GM12878 (cell line): ENCODE measurements at regions not wholly inside any gene's neighbourhood (a gene's known extent, or its start where the extent isn't known, plus 50 kb on each side); places are given as distances from the start of the nearest gene placed in this dataset.

ENCODE experiments used
- ATAC-seq: fragments of 200-7000 bp; cut with Tn5 transposase; 3 replicates; pipeline ENCODE4 v1.9.1; 2020; ENCODE audit warnings: mild to moderate bottlenecking, moderate library complexity
- BruUV-seq: library from RNA; stranded (reverse); fragments of 400-500 nt; replicated peaks from 2 replicates; lab custom pipeline; 2021; lab: Mats Ljungman, UMichigan
- CTCF ChIA-PET: fragments of 300-600 bp; sonication (Branson Sonifier 250); formaldehyde crosslinking; extraction: SDS; loops from one replicate; lab custom pipeline; 2021; ENCODE audit warnings: inconsistent platforms; lab: Yijun Ruan, JAX
- POLR2A ChIA-PET: fragments of 350-600 bp; formaldehyde crosslinking; extraction: SDS; loops from one replicate; lab custom pipeline; 2021; ENCODE audit warnings: inconsistent platforms; lab: Charles Lee
- RAD21 ChIA-PET: fragments of 300-600 bp; sonication (Branson Sonifier 250); formaldehyde crosslinking; loops from one replicate; lab custom pipeline; 2023; ENCODE audit warnings: antibody characterized with exemption; ENCODE audit not compliant: unreplicated experiment; lab: Charles Lee
- SMC1A ChIA-PET: fragments of 300-600 bp; sonication (Branson Sonifier 250); formaldehyde crosslinking; loops from one replicate; lab custom pipeline; 2023; ENCODE audit not compliant: unreplicated experiment, uncharacterized antibody; lab: Charles Lee
- DNase-seq: peaks from one replicate; pipeline ENCODE4 v3.0.0-alpha.2; 2011; ENCODE audit warnings: low read depth, low spot score
- FAIRE-seq: peaks from 3 replicates; lab custom pipeline; 2011; peaks lifted over from hg19 to GRCh38; lab: Jason Lieb, UNC
- H2AFZ ChIP-seq: 2 replicates; pipeline ENCODE4 v1.6.0; 2011; ENCODE audit warnings: low read depth, low read length, control low read depth; ENCODE audit not compliant: control insufficient read depth
- H3K27ac ChIP-seq: 2 replicates; pipeline ENCODE4 v1.5.1; 2011; ENCODE audit warnings: control low read depth; ENCODE audit not compliant: control insufficient read depth, insufficient read depth
- H3K27me3 ChIP-seq, 2 experiments: replicated peaks in 1 of 2; 2 replicates each; pipeline versions ENCODE4 v1.6.0 to v1.6.1; 2011; ENCODE audit warnings: low read length in 1 of 2; ENCODE audit not compliant: control insufficient read depth in 2 of 2, insufficient read depth in 2 of 2
- H3K36me3 ChIP-seq, 2 experiments: 2 replicates each; pipeline ENCODE4 v1.5.1; 2011; ENCODE audit warnings: low read length in 1 of 2; ENCODE audit not compliant: control insufficient read depth in 2 of 2, insufficient read depth in 2 of 2
- H3K4me1 ChIP-seq: 2 replicates; pipeline ENCODE4 v1.6.1; 2011; ENCODE audit warnings: mild to moderate bottlenecking, low read length, moderate library complexity, mixed read lengths; ENCODE audit not compliant: control insufficient read depth, insufficient read depth
- H3K4me2 ChIP-seq: 2 replicates; pipeline ENCODE4 v1.6.0; 2011; ENCODE audit warnings: control low read depth; ENCODE audit not compliant: control insufficient read depth, insufficient read depth
- H3K4me3 ChIP-seq: fragments of 200-600 bp; sonication (generic); 2 replicates; pipeline ENCODE4 v1.5.1; 2016
- H3K79me2 ChIP-seq: 2 replicates; pipeline ENCODE4 v1.6.0; 2011; ENCODE audit warnings: low read length; ENCODE audit not compliant: control insufficient read depth, insufficient read depth
- H3K9ac ChIP-seq: 2 replicates; pipeline ENCODE4 v1.8.0; 2011; ENCODE audit warnings: low read length, control low read depth, mixed read lengths; ENCODE audit not compliant: control insufficient read depth, insufficient read depth
- H3K9me3 ChIP-seq: replicated peaks from 3 replicates; pipeline ENCODE4 v1.5.1; 2011; ENCODE audit warnings: mild to moderate bottlenecking, low read length; ENCODE audit not compliant: control insufficient read depth, insufficient read depth
- H4K20me1 ChIP-seq: 2 replicates; pipeline ENCODE4 v1.6.0; 2011; ENCODE audit not compliant: control insufficient read depth, insufficient read depth
- CHD1 ChIP-seq: IDR thresholded peaks from 2 replicates; pipeline ENCODE4 v1.6.1; 2012; ENCODE audit warnings: low read depth, low read length, improper control_type of control experiment
- CHD2 ChIP-seq: IDR thresholded peaks from 2 replicates; pipeline ENCODE4 v1.6.1; 2011; ENCODE audit warnings: low read depth, low read length, improper control_type of control experiment, borderline replicate concordance
- KDM1A ChIP-seq: fragments of 200-600 bp; sonication (generic); IDR thresholded peaks from 2 replicates; pipeline ENCODE4 v1.6.1; 2016; ENCODE audit warnings: borderline replicate concordance
- MEF2B ChIP-seq: fragments of 450-650 bp; IDR thresholded peaks from 2 replicates; pipeline ENCODE4 v1.6.1; 2018; ENCODE audit warnings: mild to moderate bottlenecking, moderate library complexity; ENCODE audit not compliant: partially characterized antibody, poor library complexity, severe bottlenecking
- NR2C2 ChIP-seq: IDR thresholded peaks from 2 replicates; pipeline ENCODE4 v1.6.1; 2011; ENCODE audit warnings: borderline replicate concordance, low read depth; ENCODE audit not compliant: control insufficient read depth, insufficient read length
- RFX5 ChIP-seq: IDR thresholded peaks from 2 replicates; pipeline ENCODE4 v1.6.1; 2011; ENCODE audit warnings: low read depth, low read length, improper control_type of control experiment
- SP1 ChIP-seq: IDR thresholded peaks from one replicate; pipeline ENCODE4 v1.6.1; 2011; ENCODE audit warnings: low read depth, low read length
- STAT1 ChIP-seq: fragments of 450-650 bp; conservative IDR thresholded peaks from 2 replicates; pipeline ENCODE4 v1.6.1; 2014; ENCODE audit warnings: antibody characterized with exemption, mild to moderate bottlenecking
- WRNIP1 ChIP-seq: IDR thresholded peaks from 2 replicates; pipeline ENCODE4 v1.6.1; 2011; ENCODE audit warnings: low read depth, low read length, improper control_type of control experiment, borderline replicate concordance
- ZNF24 ChIP-seq: fragments of 450-650 bp; IDR thresholded peaks from 2 replicates; pipeline ENCODE4 v1.6.1; 2017; ENCODE audit warnings: antibody characterized with exemption, mild to moderate bottlenecking
- WGBS: methylation state at CpG from one replicate; pipeline ENCODE4 v1.1.6; 2016; ENCODE audit warnings: low lambda C conversion rate; ENCODE audit not compliant: insufficient replicate concordance, insufficient coverage; ENCODE audit errors: missing lambda C conversion rate; 5-methylcytosine and 5-hydroxymethylcytosine counted together
- in situ Hi-C: fragments of 300-500 bp; cut with MboI; formaldehyde crosslinking; loops from 9 replicates; pipeline ENCODE4 v1.14.3; 2018; ENCODE audit warnings: mixed read lengths
- intact Hi-C: fragments of 100-400 bp; cut with micrococcal nuclease; formaldehyde crosslinking; loops from one replicate; pipeline ENCODE4 v1.14.2; 2022; ENCODE audit not compliant: unreplicated experiment
- TF ChIP-seq, protein P1 (sequence below): fragments of 450-650 bp; IDR thresholded peaks from 2 replicates; pipeline ENCODE4 v1.6.1; 2018; ENCODE audit warnings: mild to moderate bottlenecking, low read depth, moderate library complexity; ENCODE audit not compliant: partially characterized antibody
- TF ChIP-seq, protein P2 (sequence below): fragments of 150-350 bp; IDR thresholded peaks from 2 replicates; pipeline ENCODE4 v1.6.1; 2014; ENCODE audit warnings: mild to moderate bottlenecking, low read depth, low read length
- TF ChIP-seq, protein P3 (sequence below): fragments of 450-650 bp; IDR thresholded peaks from 2 replicates; pipeline ENCODE4 v1.6.1; 2017; ENCODE audit warnings: mild to moderate bottlenecking, moderate library complexity
- TF ChIP-seq, protein P4 (sequence below): IDR thresholded peaks from 2 replicates; pipeline ENCODE4 v1.6.1; 2012; ENCODE audit warnings: low read depth, low read length, improper control_type of control experiment

DNA sequence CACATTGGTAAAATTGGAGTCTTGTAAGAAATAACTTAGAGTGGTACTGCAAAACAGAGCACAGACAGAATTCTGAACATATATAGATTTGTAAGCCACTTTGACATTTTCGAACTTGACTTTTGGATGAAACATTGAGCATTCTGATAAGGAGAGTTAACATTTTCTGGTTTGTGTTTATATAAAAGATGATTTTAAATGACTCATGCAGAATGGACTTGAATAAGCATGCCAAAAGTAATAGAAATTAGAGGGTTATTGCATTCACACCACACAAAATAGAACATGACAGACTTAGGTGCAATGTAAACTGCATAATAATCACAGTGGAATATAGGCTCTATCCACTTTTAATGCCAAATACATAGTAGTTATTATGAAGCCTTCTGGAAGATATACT lies 507.0 kb downstream of the DACH1 start:
- ChIA-PET RAD21 (interaction anchor here (1.0 kb wide), 1 partner anchor 40 kb away, joined by 3 read pairs; no protein-coding TSS in a partner anchor), POLR2A (no interaction called here), CTCF (no interaction called here), SMC1A (interaction anchor here (1.1 kb wide), 1 partner anchor 68 kb away, joined by 3 read pairs; no protein-coding TSS in a partner anchor)
- TF ChIP-seq RFX5 (no peak), KDM1A (no peak), SP1 (no peak), ZNF24 (no peak), WRNIP1 (no peak), MEF2B (no peak), CHD1 (no peak), CHD2 (no peak), NR2C2 (no peak), STAT1 (no peak)
- TF ChIP-seq, protein P1, sequence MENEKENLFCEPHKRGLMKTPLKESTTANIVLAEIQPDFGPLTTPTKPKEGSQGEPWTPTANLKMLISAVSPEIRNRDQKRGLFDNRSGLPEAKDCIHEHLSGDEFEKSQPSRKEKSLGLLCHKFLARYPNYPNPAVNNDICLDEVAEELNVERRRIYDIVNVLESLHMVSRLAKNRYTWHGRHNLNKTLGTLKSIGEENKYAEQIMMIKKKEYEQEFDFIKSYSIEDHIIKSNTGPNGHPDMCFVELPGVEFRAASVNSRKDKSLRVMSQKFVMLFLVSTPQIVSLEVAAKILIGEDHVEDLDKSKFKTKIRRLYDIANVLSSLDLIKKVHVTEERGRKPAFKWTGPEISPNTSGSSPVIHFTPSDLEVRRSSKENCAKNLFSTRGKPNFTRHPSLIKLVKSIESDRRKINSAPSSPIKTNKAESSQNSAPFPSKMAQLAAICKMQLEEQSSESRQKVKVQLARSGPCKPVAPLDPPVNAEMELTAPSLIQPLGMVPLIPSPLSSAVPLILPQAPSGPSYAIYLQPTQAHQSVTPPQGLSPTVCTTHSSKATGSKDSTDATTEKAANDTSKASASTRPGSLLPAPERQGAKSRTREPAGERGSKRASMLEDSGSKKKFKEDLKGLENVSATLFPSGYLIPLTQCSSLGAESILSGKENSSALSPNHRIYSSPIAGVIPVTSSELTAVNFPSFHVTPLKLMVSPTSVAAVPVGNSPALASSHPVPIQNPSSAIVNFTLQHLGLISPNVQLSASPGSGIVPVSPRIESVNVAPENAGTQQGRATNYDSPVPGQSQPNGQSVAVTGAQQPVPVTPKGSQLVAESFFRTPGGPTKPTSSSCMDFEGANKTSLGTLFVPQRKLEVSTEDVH, result no peak
- TF ChIP-seq, protein P2, sequence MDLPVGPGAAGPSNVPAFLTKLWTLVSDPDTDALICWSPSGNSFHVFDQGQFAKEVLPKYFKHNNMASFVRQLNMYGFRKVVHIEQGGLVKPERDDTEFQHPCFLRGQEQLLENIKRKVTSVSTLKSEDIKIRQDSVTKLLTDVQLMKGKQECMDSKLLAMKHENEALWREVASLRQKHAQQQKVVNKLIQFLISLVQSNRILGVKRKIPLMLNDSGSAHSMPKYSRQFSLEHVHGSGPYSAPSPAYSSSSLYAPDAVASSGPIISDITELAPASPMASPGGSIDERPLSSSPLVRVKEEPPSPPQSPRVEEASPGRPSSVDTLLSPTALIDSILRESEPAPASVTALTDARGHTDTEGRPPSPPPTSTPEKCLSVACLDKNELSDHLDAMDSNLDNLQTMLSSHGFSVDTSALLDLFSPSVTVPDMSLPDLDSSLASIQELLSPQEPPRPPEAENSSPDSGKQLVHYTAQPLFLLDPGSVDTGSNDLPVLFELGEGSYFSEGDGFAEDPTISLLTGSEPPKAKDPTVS, result no peak
- TF ChIP-seq, protein P3, sequence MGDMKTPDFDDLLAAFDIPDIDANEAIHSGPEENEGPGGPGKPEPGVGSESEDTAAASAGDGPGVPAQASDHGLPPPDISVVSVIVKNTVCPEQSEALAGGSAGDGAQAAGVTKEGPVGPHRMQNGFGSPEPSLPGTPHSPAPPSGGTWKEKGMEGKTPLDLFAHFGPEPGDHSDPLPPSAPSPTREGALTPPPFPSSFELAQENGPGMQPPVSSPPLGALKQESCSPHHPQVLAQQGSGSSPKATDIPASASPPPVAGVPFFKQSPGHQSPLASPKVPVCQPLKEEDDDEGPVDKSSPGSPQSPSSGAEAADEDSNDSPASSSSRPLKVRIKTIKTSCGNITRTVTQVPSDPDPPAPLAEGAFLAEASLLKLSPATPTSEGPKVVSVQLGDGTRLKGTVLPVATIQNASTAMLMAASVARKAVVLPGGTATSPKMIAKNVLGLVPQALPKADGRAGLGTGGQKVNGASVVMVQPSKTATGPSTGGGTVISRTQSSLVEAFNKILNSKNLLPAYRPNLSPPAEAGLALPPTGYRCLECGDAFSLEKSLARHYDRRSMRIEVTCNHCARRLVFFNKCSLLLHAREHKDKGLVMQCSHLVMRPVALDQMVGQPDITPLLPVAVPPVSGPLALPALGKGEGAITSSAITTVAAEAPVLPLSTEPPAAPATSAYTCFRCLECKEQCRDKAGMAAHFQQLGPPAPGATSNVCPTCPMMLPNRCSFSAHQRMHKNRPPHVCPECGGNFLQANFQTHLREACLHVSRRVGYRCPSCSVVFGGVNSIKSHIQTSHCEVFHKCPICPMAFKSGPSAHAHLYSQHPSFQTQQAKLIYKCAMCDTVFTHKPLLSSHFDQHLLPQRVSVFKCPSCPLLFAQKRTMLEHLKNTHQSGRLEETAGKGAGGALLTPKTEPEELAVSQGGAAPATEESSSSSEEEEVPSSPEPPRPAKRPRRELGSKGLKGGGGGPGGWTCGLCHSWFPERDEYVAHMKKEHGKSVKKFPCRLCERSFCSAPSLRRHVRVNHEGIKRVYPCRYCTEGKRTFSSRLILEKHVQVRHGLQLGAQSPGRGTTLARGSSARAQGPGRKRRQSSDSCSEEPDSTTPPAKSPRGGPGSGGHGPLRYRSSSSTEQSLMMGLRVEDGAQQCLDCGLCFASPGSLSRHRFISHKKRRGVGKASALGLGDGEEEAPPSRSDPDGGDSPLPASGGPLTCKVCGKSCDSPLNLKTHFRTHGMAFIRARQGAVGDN, result no peak
- TF ChIP-seq, protein P4, sequence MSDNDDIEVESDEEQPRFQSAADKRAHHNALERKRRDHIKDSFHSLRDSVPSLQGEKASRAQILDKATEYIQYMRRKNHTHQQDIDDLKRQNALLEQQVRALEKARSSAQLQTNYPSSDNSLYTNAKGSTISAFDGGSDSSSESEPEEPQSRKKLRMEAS, result no peak
- BruUV-seq, result no TSS peak
- Histone ChIP-seq H3K27ac (no peak overlapping the region), H3K4me3 (no peak overlapping the region), H3K9ac (no peak overlapping the region), H2AFZ (no peak overlapping the region), H3K4me2 (no peak overlapping the region), H3K9me3 (no peaks in the 10 kb centered on the region), H3K4me1 (no peaks in the 10 kb centered on the region), H4K20me1 (no peaks in the 10 kb centered on the region), H3K27me3 (no peaks in the 10 kb centered on the region), H3K36me3 (no peaks in the 10 kb centered on the region), H3K79me2 (no peaks in the 10 kb centered on the region)
- in situ Hi-C loops (no loop called here), intact Hi-C loops (no loop called here)
- DNase-seq, result no peak
- ATAC-seq, result no peak
- WGBS, result 6% methylated on average over 1 of the region's 1 CpG
- FAIRE-seq, result no peak
